ENCODE measurements at regions not wholly inside any gene's neighbourhood (a gene's known extent, or its start where the extent isn't known, plus 50 kb on each side); places are given as distances from the start of the nearest gene placed in this dataset.

GRCh38 chr20:51335329-51335841 lies 207.1 kb downstream of the NFATC2 start:
- TF ChIP-seq, protein P1, sequence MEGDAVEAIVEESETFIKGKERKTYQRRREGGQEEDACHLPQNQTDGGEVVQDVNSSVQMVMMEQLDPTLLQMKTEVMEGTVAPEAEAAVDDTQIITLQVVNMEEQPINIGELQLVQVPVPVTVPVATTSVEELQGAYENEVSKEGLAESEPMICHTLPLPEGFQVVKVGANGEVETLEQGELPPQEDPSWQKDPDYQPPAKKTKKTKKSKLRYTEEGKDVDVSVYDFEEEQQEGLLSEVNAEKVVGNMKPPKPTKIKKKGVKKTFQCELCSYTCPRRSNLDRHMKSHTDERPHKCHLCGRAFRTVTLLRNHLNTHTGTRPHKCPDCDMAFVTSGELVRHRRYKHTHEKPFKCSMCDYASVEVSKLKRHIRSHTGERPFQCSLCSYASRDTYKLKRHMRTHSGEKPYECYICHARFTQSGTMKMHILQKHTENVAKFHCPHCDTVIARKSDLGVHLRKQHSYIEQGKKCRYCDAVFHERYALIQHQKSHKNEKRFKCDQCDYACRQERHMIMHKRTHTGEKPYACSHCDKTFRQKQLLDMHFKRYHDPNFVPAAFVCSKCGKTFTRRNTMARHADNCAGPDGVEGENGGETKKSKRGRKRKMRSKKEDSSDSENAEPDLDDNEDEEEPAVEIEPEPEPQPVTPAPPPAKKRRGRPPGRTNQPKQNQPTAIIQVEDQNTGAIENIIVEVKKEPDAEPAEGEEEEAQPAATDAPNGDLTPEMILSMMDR (IDR thresholded peaks at IDR 0.05), result no peak
- no peak for TF ChIP-seq POLR2A (IDR thresholded peaks at IDR 0.05)
